ENCODE measurements at regions not wholly inside any gene's neighbourhood (a gene's known extent, or its start where the extent isn't known, plus 50 kb on each side); places are given as distances from the start of the nearest gene placed in this dataset.

GRCh38 chr2:47303341-47304148 is 65.6 kb upstream of the EPCAM start:
- H3K4me3 ChIP-seq (ENCODE audit: low read depth in 1 of 2, low read length in 1 of 2): no peak overlapping the region
- peaks cover 74 to 76% of the 10 kb centered on the region in 2 experiments for H3K4me1 ChIP-seq (ENCODE audit: control insufficient read depth in 1 of 2, insufficient read depth in 1 of 2, low read depth in 1 of 2, low read length in 1 of 2)
- TF ChIP-seq CTCF (IDR thresholded peaks at IDR 0.05): no peak
- H3K36me3 ChIP-seq: no peaks in the 10 kb centered on the region
- no peaks in the 10 kb centered on the region for H3K9me3 ChIP-seq
- H3K27ac ChIP-seq: peak overlapping the region; percentile 68
- no peaks in the 10 kb centered on the region for H3K27me3 ChIP-seq

- no peak overlapping the region for H3K27ac ChIP-seq
- H3K4me1 ChIP-seq (ENCODE audit: control insufficient read depth in 1 of 2, insufficient read depth in 1 of 2, low read depth in 1 of 2, low read length in 1 of 2): peaks cover 75 to 77% of the 10 kb centered on the region in 2 experiments
- H3K9me3 ChIP-seq: no peaks in the 10 kb centered on the region
- TF ChIP-seq CTCF (IDR thresholded peaks at IDR 0.05): no peak
- H3K27me3 ChIP-seq: no peaks in the 10 kb centered on the region
- H3K36me3 ChIP-seq: no peaks in the 10 kb centered on the region
- no peak overlapping the region for H3K4me3 ChIP-seq (ENCODE audit: low read depth in 1 of 2, low read length in 1 of 2)
These were observed 66.8 kb upstream of the EPCAM start for GRCh38 chr2:47302308-47302707.

DNA sequence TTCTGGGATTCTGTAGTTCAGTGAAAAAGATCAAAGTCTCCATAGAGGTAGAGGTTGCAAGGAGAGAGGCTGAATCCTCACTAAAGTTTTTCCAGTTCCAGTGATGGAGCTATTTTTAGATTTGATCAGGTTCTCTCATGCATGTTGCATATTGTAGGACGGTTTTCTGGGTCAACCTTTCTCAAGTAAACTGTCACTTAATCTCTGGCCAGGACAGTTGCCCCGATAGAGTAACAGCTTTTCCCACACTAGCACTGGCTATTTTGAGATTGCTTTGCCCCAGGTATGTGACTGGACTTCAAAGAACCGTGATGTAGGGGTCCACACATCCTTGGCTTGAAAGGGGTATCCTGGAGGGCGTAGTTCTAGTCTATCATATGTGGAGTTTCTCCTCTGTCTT is 67.4 kb upstream of the EPCAM start:
- peaks cover 77 to 78% of the 10 kb centered on the region in 2 experiments for H3K4me1 ChIP-seq (ENCODE audit: control insufficient read depth in 1 of 2, insufficient read depth in 1 of 2, low read depth in 1 of 2, low read length in 1 of 2)

GRCh38 chr2:47301277-47301618 is 67.9 kb upstream of the EPCAM start:
- Histone ChIP-seq H3K9me3 (no peaks in the 10 kb centered on the region), H3K36me3 (no peaks in the 10 kb centered on the region), H3K4me3 (ENCODE audit: low read depth in 1 of 2, low read length in 1 of 2) (peak overlapping the region; percentile 48), H3K27ac (peak overlapping the region; percentile 95), H3K27me3 (no peaks in the 10 kb centered on the region), H3K4me1 (ENCODE audit: control insufficient read depth in 1 of 2, insufficient read depth in 1 of 2, low read depth in 1 of 2, low read length in 1 of 2) (peaks cover 81 to 82% of the 10 kb centered on the region in 2 experiments)
- no peak for TF ChIP-seq CTCF (IDR thresholded peaks at IDR 0.05)

More for the DNA sequence above, 67.4 kb upstream of the EPCAM start:
- Histone ChIP-seq H3K36me3 (no peaks in the 10 kb centered on the region), H3K4me3 (ENCODE audit: low read depth in 1 of 2, low read length in 1 of 2) (no peak overlapping the region), H3K27me3 (no peaks in the 10 kb centered on the region), H3K9me3 (no peaks in the 10 kb centered on the region), H3K27ac (peak overlapping the region; percentile 95)
- no peak for TF ChIP-seq CTCF (IDR thresholded peaks at IDR 0.05)

DNA sequence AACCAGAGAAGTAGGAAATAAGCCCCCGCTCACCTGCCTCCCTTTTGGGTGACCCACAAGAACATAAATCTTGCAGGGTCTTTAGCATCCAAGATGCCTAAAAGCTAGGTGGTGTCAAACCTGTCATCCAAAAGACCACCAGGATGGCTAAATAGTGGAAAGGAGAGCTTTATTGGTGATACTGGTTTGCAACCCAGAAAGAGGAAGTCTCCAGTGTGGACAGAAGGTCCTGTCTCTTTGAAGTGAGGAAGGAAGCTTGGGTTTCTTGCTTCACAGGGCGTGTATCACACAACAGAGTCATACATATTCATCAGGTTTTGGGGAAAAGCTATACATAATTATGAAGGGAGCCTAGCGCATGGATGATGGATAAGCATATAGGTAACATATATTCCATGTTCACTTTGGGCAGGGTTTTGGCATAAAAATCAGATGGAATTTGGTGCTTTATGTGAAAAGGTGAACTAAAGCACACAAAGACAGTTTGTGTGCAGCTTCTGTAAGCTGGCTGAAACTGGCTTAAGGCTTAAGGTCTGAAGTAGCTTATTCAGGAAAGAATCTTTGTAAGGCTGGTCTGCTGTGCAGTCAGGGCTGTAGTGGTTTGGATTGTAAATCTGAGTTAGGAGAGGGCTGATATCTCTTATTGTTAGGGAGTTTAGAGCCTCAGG is 68.4 kb upstream of the EPCAM start:
- peak; percentile 13 for TF ChIP-seq CTCF (IDR thresholded peaks at IDR 0.05)
- Histone ChIP-seq H3K27me3 (no peaks in the 10 kb centered on the region), H3K27ac (peak overlapping the region; percentile 95), H3K36me3 (no peaks in the 10 kb centered on the region), H3K4me1 (ENCODE audit: control insufficient read depth in 1 of 2, insufficient read depth in 1 of 2, low read depth in 1 of 2, low read length in 1 of 2) (peaks cover 86% of the 10 kb centered on the region in 2 experiments), H3K4me3 (ENCODE audit: low read depth in 1 of 2, low read length in 1 of 2) (peak overlapping the region; percentile 48), H3K9me3 (no peaks in the 10 kb centered on the region)
